ENCODE measurements at regions not wholly inside any gene's neighbourhood (a gene's known extent, or its start where the extent isn't known, plus 50 kb on each side); places are given as distances from the start of the nearest gene placed in this dataset.
"Not testable (repeated sequence)": the region's sequence is repeated elsewhere in the genome, so short reads cannot be mapped to it uniquely, and the experiment has no call there.

DNA sequence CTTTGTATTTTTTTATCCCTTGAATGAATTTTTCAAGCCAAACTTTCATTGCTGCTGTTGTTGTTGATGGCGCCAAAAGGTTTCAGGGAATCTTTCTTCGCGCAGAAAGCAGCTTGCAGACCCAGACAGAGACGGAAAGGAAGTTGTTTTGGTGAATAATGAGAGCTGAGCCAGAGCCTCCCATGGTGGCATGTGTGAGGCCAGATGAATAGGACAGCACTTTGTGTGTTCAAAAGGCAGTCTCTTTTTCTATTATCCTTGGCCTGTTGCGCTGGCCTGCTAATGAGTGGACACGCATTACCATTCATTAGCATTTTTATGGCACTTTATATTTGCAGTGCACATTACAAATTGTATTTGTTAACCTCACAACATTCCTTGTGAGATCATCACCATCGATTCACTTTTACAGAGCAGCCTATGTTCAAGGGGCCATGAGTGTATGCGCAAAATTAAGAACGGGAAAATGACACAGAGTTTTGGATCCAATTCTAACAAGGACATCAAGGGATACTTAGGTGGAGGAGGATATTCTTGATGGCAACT, 754.7 kb downstream of the BCL11A start:
- DNase-seq (ENCODE audit: low read depth in 3 of 3), result no peak

DNA sequence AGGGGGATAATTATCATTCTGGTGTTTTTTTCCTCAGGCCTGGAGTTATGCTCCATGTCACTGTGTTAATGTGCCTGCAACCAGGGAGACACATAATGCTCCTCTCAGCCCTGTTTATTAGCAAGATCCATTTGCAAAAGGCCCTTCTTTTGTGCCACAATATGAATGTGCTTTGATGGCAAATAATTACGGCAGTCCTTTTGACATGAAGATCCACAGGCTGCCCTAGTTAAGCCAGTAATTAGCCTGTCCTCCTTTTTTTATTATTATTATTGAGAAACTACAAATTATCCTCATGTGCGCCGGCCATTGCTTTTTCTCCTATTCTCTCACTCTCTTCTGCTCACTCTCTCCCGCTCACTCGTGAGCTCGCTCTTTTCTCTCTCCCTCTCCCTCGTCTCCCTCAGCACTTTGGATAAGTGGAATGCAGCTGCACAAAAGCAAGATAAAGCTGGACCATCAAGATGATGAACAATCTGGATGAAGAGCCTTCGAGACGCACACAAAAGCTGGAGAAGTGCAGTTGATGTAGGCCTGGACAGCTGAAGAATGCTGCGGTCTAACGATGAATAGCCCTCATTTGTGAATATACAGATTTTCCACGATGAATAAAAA, 762.3 kb downstream of the BCL11A start:
- no peak for DNase-seq (ENCODE audit: low read depth in 3 of 3)

DNA sequence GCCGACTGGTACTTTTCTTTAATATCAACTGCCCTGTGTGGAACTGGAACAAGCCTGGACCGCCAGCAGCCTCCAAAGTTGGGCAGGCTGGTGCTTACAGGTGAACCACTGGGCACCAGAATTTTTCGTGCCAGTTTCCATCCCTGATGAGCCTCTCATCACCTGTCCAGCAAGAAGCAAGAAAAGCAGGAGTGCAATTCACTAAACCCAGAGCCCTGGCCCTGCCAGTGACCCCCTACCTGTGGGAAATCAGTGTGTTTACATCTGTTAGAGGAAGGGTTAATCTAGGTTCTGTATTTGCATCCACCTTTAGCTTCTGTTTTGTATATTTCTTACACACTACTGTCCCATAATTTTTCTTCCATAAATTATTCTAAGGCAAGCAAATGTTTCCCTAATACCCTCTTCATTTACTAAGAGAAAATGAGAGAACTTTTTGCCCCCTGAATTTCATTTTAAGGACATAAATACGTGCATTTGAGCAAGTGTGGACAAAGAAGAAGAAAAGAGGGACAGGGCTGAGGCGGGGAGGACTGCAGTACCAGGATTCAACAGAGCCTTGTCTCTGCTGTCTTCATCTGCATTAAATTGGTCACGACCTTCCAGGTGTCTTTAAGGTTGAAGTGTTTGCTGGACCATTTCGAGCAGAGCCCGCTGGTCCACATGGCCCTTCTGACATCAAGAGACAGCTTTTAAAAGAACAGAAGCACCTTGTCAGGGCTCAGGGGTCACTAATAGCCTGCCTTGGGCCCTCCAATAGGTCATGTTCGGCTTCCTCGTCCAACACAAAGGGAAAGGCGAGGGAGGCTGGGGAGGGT, 763.1 kb downstream of the BCL11A start:
- no peak for DNase-seq (ENCODE audit: low read depth in 3 of 3)

GRCh38 chr2:59789523-59789922, 763.9 kb downstream of the BCL11A start:
- no peak for DNase-seq (ENCODE audit: low read depth in 3 of 3)

DNA sequence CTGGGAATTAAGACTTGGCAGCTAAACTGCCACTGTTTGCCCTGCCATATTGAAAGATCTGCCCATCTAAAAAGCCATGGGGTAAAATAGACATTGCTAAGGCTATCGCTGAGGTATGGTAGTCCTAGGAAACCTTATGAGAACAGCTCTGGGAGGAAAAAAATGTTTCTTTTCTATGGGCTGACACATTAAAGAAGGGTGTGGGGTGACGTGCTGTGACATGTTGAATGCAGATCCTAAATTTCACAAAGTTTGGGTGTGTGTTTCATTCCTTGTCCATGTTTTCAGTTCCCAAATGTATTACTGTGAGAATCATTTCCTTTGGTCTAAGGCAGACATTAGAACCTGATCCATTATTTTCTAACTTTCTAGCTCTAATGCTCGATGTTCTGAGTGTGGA, 766.4 kb downstream of the BCL11A start:
- no peak for DNase-seq (ENCODE audit: low read depth in 3 of 3)

GRCh38 chr2:59786684-59787083, 766.8 kb downstream of the BCL11A start:
- no peak for DNase-seq (ENCODE audit: low read depth in 3 of 3)

GRCh38 chr2:59779571-59779970, 773.9 kb downstream of the BCL11A start:
- DNase-seq (ENCODE audit: low read depth in 3 of 3), result no peak

- no peak for DNase-seq (ENCODE audit: low read depth in 3 of 3)
These were observed 776.3 kb downstream of the BCL11A start for GRCh38 chr2:59777120-59777519.

GRCh38 chr2:59776726-59777008, 776.8 kb downstream of the BCL11A start:
- no peak for DNase-seq (ENCODE audit: low read depth in 3 of 3)

GRCh38 chr2:59774821-59775433, 778.5 kb downstream of the BCL11A start:
- DNase-seq (ENCODE audit: low read depth in 3 of 3), result no peak

DNA sequence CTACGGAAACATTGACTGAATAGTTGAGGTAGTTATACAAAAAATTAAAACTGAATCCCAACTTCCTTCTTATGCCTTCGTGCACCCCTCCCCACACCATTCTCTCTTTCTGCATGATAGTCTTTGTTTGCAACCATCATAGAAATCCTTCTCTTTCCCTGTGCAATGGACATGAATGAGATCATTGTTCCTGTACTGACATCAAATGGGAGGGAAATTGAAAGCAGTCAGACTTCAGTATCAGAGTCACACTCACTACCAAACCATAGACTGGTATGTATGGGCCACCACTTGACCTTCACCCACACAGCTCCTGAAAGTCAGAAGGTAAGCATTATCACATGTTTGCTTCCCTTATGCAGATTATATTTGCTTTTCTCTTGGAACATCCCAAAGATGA, 782.8 kb downstream of the BCL11A start:
- no peak for DNase-seq (ENCODE audit: low read depth in 3 of 3)

DNA sequence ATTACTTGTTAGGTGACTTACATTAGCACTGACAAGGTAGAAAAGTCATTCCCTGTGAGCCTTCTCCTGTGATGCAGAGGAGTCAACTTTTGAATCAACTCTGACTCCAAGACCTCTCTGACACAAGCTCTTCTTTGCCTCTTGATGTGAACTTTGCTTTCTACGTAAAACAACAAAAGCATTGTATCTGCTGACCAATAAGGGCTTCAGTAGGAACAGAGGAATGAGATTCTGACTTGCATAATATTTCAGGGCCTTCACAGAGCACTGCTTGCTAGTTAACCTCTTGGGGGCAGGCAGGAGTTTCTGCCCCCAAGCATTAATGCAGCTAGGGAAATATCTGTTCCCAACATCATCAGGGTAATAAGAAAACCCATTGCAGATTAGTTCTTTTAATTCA, 791.5 kb downstream of the BCL11A start:
- no peak for DNase-seq (ENCODE audit: low read depth in 3 of 3)

GRCh38 chr2:59756150-59756549, 797.3 kb downstream of the BCL11A start:
- DNase-seq (ENCODE audit: low read depth in 3 of 3), result no peak

DNA sequence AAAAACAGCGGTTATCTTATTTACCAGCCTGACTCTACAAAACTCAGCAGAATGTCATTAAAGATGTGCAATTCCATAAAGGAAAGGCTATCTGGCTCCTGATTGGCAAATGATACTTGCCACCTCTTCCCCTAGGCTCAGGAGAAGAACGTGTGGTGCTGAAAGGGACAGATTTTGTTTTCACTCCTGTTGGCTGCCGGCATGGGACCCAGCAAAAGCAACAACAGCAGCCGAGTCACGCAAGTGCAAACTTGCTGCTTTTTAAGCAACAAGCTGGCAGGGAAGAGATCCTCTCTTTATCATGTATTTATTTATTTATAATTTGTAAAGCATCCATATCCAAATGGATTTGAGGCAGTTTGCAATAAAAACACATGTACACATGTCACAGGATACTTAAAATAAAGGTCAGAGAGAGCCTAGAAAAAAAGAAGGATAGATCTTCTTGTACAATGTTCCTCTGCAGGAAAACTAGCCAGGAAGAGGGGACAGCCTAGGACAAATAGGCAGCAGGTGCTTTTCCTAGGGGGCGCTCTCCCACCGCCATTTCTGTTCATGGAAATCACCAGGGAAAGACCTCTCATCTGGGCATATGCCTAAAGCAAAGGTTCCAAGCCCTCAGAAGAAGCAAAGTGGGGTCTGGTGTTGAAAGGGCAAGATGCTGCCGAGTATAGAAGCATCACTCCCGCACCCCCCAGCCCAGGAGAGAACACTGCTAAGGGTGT, 799.3 kb downstream of the BCL11A start:
- no peak for DNase-seq (ENCODE audit: low read depth in 3 of 3)

- no peak for DNase-seq (ENCODE audit: low read depth in 3 of 3)
These were observed 800.9 kb downstream of the BCL11A start for GRCh38 chr2:59752512-59752911.

GRCh38 chr2:59752071-59752470, 801.4 kb downstream of the BCL11A start:
- no peak for DNase-seq (ENCODE audit: low read depth in 3 of 3)

DNA sequence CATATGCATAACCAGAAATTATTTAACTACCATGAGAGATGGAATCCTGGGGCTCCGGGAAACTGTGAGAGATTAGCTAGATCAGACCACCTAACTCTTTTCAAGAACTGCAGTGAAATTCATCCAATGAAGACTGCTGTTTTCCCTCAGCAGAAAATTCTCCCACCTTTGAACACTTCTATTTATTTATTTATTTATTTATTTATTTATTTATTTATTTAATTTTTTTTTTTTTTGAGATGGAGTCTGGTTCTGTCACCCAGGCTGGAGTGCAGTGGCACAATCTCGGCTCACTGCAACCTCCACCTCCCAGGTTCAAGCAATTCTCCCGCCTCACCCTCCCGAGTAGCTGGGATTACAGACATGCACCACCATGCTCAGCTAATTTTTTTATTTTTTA, 802.2 kb downstream of the BCL11A start:
- not testable (repeated sequence) for DNase-seq (ENCODE audit: low read depth in 3 of 3)

DNA sequence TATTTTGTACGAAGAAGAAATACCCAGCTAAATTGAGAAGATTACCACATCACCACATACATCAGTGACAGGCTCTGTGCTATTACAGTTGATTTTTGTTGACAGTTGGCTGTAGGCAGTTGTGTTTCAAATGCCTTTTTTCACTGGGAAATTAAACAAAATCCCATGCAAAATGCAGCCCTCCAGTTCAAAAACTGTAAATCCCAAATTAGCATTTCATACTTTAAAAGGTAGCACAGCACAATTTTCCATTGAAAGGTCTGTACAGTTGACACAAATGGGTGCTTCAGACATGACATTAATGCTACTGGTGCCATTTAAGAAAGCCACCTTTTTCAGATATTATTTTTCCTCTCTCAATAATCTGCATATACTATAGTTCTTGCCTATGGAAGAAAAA, 807.2 kb downstream of the BCL11A start:
- DNase-seq (ENCODE audit: low read depth in 3 of 3), result no peak

GRCh38 chr2:59745085-59745484, 808.4 kb downstream of the BCL11A start:
- DNase-seq (ENCODE audit: low read depth in 3 of 3), result no peak

DNA sequence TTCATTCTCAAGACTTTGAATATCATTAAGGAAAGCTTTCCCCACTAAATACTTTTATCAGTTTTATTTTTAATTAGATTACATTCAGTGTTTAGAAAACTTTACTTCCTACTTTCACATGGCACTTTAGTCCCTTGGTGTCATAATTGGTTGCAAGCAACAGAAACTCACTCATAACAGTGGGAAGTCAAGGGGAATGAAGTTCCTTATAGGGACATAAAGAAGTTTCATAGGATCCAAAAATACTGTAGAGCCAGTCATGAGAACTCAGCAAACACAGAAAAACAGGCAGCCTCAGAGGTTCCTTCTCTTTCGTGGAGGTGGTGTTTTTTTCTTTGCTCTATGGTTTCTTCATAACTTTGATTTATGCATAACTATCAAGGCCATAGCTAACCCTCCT, 809.0 kb downstream of the BCL11A start:
- no peak for DNase-seq (ENCODE audit: low read depth in 3 of 3)

DNA sequence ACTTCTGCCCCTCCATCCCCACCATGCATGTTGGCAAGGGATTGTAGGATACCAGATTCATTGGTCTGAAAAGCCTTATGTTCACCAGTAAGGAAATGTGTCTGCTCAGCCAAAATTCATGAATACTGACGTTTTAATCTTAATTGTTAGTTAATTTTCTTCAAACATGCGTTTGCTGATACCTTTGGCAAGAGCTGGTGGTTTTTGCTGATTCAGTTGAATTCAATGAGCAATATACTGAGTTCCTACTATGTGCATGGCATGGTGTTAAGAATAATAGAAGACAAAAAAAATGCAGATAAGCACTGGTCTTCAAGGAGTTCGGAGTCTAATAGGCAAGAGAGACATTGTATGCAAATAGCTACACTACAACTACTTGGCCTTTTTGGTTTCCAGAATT, 811.6 kb downstream of the BCL11A start:
- DNase-seq (ENCODE audit: low read depth in 3 of 3), result no peak

- DNase-seq (ENCODE audit: low read depth in 3 of 3), result no peak
These were observed 814.3 kb downstream of the BCL11A start for GRCh38 chr2:59739166-59739565.

All from stimulated activated CD4-positive, alpha-beta T cell treated with anti-CD3 and anti-CD28 coated beads, TNF-alpha, amount 100 ng/mL, for 4 hours (primary cell).